ENCODE measurements at regions not wholly inside any gene's neighbourhood (a gene's known extent, or its start where the extent isn't known, plus 50 kb on each side); places are given as distances from the start of the nearest gene placed in this dataset.

DNA sequence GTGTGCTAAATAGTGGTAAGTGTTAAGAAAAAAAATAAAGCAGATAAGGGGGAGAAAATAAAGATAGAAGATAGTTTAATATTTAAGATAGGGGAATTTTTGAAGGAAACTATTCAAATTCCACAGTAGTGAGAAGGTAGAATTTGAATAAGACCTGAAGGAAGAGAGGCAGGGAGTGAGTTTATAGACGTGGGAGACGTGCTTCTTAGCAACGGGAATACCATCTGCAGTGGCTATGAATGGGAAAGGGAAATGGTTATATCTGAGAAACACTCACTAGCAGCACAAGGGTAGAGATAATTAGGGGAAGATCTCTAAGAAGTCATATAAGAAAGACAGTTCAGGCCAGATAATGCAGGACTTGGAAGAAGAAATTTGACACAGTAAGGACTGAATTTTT lies 854.5 kb upstream of the EPHA5 start:
- FAIRE-seq (no peak), DNase-seq (ENCODE audit: low read depth, low spot score) (no peak)
- Histone ChIP-seq H4K20me1 (replicated peaks; ENCODE audit: control insufficient read depth, extremely low read depth, insufficient read depth, low read length) (no peaks in the 10 kb centered on the region), H3K27me3 (ENCODE audit: control insufficient read depth in 2 of 2, insufficient read depth in 2 of 2, low read length in 2 of 2) (no peaks in the 10 kb centered on the region), H3K4me3 (replicated peaks in 1 of 3; ENCODE audit: insufficient read depth in 1 of 3, low read depth in 1 of 3, low read length in 3 of 3) (no peak overlapping the region), H3K9ac (replicated peaks; ENCODE audit: extremely low read depth, insufficient read depth, low read length) (no peak overlapping the region), H3K4me2 (ENCODE audit: insufficient read depth, low read length) (no peak overlapping the region), H3K79me2 (ENCODE audit: control insufficient read depth, insufficient read depth, low read length) (no peaks in the 10 kb centered on the region), H3K36me3 (ENCODE audit: control insufficient read depth in 2 of 2, extremely low read depth in 1 of 2, insufficient read depth in 2 of 2, low read length in 2 of 2) (no peaks in the 10 kb centered on the region), H3K9me1 (replicated peaks; ENCODE audit: control insufficient read depth, extremely low read depth, insufficient read depth, low read length) (no peaks in the 10 kb centered on the region), H3K4me1 (ENCODE audit: control insufficient read depth, extremely low read depth, insufficient read depth, low read length) (no peaks in the 10 kb centered on the region), H3K9me3 (replicated peaks; ENCODE audit: control insufficient read depth, insufficient read depth, low read length) (no peaks in the 10 kb centered on the region), H3K27ac (ENCODE audit: insufficient read depth, low read depth, low read length) (no peak overlapping the region), H2AFZ (ENCODE audit: low read depth, low read length) (no peak overlapping the region)
- intact Hi-C loops (cut with micrococcal nuclease), result no loop called here
- dilution Hi-C loops (cut with MboI; ENCODE audit: extremely low pct_ligation_motif_present, low sequenced_read_pairs), result no loop called here
- TF ChIP-seq GATA2 (IDR thresholded peaks at IDR 0.05; ENCODE audit: insufficient read depth, insufficient read length, low read depth, low read length), result no peak
- TF ChIP-seq, protein P1, sequence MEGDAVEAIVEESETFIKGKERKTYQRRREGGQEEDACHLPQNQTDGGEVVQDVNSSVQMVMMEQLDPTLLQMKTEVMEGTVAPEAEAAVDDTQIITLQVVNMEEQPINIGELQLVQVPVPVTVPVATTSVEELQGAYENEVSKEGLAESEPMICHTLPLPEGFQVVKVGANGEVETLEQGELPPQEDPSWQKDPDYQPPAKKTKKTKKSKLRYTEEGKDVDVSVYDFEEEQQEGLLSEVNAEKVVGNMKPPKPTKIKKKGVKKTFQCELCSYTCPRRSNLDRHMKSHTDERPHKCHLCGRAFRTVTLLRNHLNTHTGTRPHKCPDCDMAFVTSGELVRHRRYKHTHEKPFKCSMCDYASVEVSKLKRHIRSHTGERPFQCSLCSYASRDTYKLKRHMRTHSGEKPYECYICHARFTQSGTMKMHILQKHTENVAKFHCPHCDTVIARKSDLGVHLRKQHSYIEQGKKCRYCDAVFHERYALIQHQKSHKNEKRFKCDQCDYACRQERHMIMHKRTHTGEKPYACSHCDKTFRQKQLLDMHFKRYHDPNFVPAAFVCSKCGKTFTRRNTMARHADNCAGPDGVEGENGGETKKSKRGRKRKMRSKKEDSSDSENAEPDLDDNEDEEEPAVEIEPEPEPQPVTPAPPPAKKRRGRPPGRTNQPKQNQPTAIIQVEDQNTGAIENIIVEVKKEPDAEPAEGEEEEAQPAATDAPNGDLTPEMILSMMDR (IDR thresholded peaks at IDR 0.05; ENCODE audit: extremely low read depth in 1 of 2, insufficient read depth in 1 of 2, low read depth in 1 of 2, low read length in 2 of 2), result no peak
- no peak for TF ChIP-seq MYC (IDR thresholded peaks at IDR 0.05; ENCODE audit: low read depth, low read length)
- TF ChIP-seq POLR2A (IDR thresholded peaks at IDR 0.05; ENCODE audit: low read depth, low read length), result no peak
- TF ChIP-seq JUN (IDR thresholded peaks at IDR 0.05; ENCODE audit: borderline replicate concordance, insufficient read depth, insufficient read length, low read depth), result no peak
- no peak for TF ChIP-seq EZH2 (IDR thresholded peaks at IDR 0.05; ENCODE audit: borderline replicate concordance, low read depth, low read length, severe bottlenecking)
- TF ChIP-seq POLR2AphosphoS5 (IDR thresholded peaks at IDR 0.05; ENCODE audit: insufficient read depth, low read depth, low read length), result no peak
- no peak for TF ChIP-seq FOS (IDR thresholded peaks at IDR 0.05; ENCODE audit: borderline replicate concordance, insufficient read depth, low read length)
- TF ChIP-seq, protein P2, sequence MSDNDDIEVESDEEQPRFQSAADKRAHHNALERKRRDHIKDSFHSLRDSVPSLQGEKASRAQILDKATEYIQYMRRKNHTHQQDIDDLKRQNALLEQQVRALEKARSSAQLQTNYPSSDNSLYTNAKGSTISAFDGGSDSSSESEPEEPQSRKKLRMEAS (IDR thresholded peaks at IDR 0.05; ENCODE audit: insufficient read depth, insufficient read length), result no peak
- ChIA-PET CTCF (no interaction called here), POLR2A (no interaction called here)
- no TSS peak for BruUV-seq (replicated peaks)

All from endothelial cell of umbilical vein (primary cell).